SK-N-SH treated with all-trans-retinoic acid at 6 μM for 48 hours (cell line): ENCODE measurements at regions not wholly inside any gene's neighbourhood (a gene's known extent, or its start where the extent isn't known, plus 50 kb on each side); places are given as distances from the start of the nearest gene placed in this dataset.

Experiments
- ATAC-seq: fragments of 200-7000 bp; cut with Tn5 transposase; 3 replicates; pipeline ENCODE4 v1.9.1; 2020; ENCODE audit warnings: mild to moderate bottlenecking, moderate library complexity
- ARNTL ChIP-seq: fragments of 450-650 bp; formaldehyde crosslinking; IDR thresholded peaks from 2 replicates; pipeline ENCODE4 v1.5.0; 2020; ENCODE audit warnings: low read depth, mild to moderate bottlenecking, moderate library complexity, borderline replicate concordance
- BACH2 ChIP-seq: fragments of 250-450 bp; sonication (Bioruptor Pico); IDR thresholded peaks from 2 replicates; pipeline ENCODE4 v1.9.0; 2021; ENCODE audit warnings: mild to moderate bottlenecking, borderline replicate concordance
- CSDC2 ChIP-seq: fragments of 250-450 bp; sonication (Bioruptor Pico); IDR thresholded peaks from 2 replicates; pipeline ENCODE4 v1.5.0; 2020; ENCODE audit warnings: mild to moderate bottlenecking, moderate library complexity
- ESRRG ChIP-seq: fragments of 250-450 bp; sonication (Bioruptor Pico); IDR thresholded peaks from 2 replicates; pipeline ENCODE4 v1.6.1; 2021; ENCODE audit warnings: mild to moderate bottlenecking
- GLIS3 ChIP-seq: fragments of 250-450 bp; sonication (Bioruptor Pico); IDR thresholded peaks from 2 replicates; pipeline ENCODE4 v1.5.0; 2020; ENCODE audit warnings: mild to moderate bottlenecking, moderate library complexity
- ISL1 ChIP-seq: fragments of 250-450 bp; sonication (Bioruptor Pico); IDR thresholded peaks from 2 replicates; pipeline ENCODE4 v2.1.2; 2022; ENCODE audit warnings: mild to moderate bottlenecking, moderate library complexity
- OSR1 ChIP-seq: fragments of 250-450 bp; sonication (Bioruptor Pico); IDR thresholded peaks from 2 replicates; pipeline ENCODE4 v1.8.0; 2022; ENCODE audit warnings: moderate library complexity, mild to moderate bottlenecking, inconsistent platforms
- PPARA ChIP-seq: fragments of 250-450 bp; sonication (Bioruptor Pico); IDR thresholded peaks from 2 replicates; pipeline ENCODE4 v1.5.0; 2020; ENCODE audit warnings: mild to moderate bottlenecking, borderline replicate concordance
- RARB ChIP-seq: fragments of 250-450 bp; sonication (Bioruptor Pico); IDR thresholded peaks from 2 replicates; pipeline ENCODE4 v1.8.0; 2021; ENCODE audit warnings: mild to moderate bottlenecking, moderate library complexity
- SNAI2 ChIP-seq: fragments of 250-450 bp; sonication (Bioruptor Pico); IDR thresholded peaks from 2 replicates; pipeline ENCODE4 v1.5.0; 2020; ENCODE audit warnings: mild to moderate bottlenecking, moderate library complexity
- TCF4 ChIP-seq: fragments of 250-450 bp; sonication (Bioruptor Pico); IDR thresholded peaks from 2 replicates; pipeline ENCODE4 v1.8.0; 2021; ENCODE audit warnings: mild to moderate bottlenecking, moderate library complexity, borderline replicate concordance
- TOX ChIP-seq: fragments of 250-450 bp; sonication (Bioruptor Pico); IDR thresholded peaks from 2 replicates; pipeline ENCODE4 v1.8.0; 2021; ENCODE audit warnings: mild to moderate bottlenecking, moderate library complexity, borderline replicate concordance
- ZC3H10 ChIP-seq: fragments of 250-450 bp; sonication (Bioruptor Pico); IDR thresholded peaks from 2 replicates; pipeline ENCODE4 v1.5.1; 2021; ENCODE audit warnings: mild to moderate bottlenecking, moderate library complexity
- ZFP3 ChIP-seq: fragments of 250-450 bp; sonication (Bioruptor Pico); IDR thresholded peaks from 2 replicates; pipeline ENCODE4 v1.5.0; 2020; ENCODE audit warnings: mild to moderate bottlenecking, moderate library complexity
- ZFP30 ChIP-seq: fragments of 450-650 bp; formaldehyde crosslinking; IDR thresholded peaks from 2 replicates; pipeline ENCODE4 v1.5.0; 2022; ENCODE audit warnings: mild to moderate bottlenecking, moderate library complexity
- ZNF565 ChIP-seq: fragments of 450-650 bp; formaldehyde crosslinking; conservative IDR thresholded peaks from 2 replicates; pipeline ENCODE4 v1.5.0; 2020; ENCODE audit warnings: low read depth, mild to moderate bottlenecking, moderate library complexity
- ZNF70 ChIP-seq: fragments of 450-650 bp; formaldehyde crosslinking; IDR thresholded peaks from 2 replicates; pipeline ENCODE4 v1.5.0; 2020; ENCODE audit warnings: mild to moderate bottlenecking, moderate library complexity
- TF ChIP-seq, protein P1 (sequence below): fragments of 250-450 bp; sonication (Bioruptor Pico); IDR thresholded peaks from 2 replicates; pipeline ENCODE4 v1.5.1; 2021; ENCODE audit warnings: mild to moderate bottlenecking, moderate library complexity
- TF ChIP-seq, protein P2 (sequence below): fragments of 250-450 bp; sonication (Bioruptor Pico); IDR thresholded peaks from 2 replicates; pipeline ENCODE4 v1.8.0; 2020; ENCODE audit warnings: mild to moderate bottlenecking, moderate library complexity, borderline replicate concordance
- TF ChIP-seq, protein P3 (sequence below): fragments of 250-450 bp; sonication (Bioruptor Pico); IDR thresholded peaks from 2 replicates; pipeline ENCODE4 v1.8.0; 2021; ENCODE audit warnings: low read depth, mild to moderate bottlenecking, moderate library complexity, borderline replicate concordance
- TF ChIP-seq, protein P4 (sequence below): fragments of 250-450 bp; sonication (Bioruptor Pico); IDR thresholded peaks from 2 replicates; pipeline ENCODE4 v1.5.0; 2020; ENCODE audit warnings: mild to moderate bottlenecking, moderate library complexity
- TF ChIP-seq, protein P5 (sequence below): fragments of 250-450 bp; sonication (Bioruptor Pico); IDR thresholded peaks from 2 replicates; pipeline ENCODE4 v1.5.1; 2020; ENCODE audit warnings: low read depth, mild to moderate bottlenecking, moderate library complexity

DNA sequence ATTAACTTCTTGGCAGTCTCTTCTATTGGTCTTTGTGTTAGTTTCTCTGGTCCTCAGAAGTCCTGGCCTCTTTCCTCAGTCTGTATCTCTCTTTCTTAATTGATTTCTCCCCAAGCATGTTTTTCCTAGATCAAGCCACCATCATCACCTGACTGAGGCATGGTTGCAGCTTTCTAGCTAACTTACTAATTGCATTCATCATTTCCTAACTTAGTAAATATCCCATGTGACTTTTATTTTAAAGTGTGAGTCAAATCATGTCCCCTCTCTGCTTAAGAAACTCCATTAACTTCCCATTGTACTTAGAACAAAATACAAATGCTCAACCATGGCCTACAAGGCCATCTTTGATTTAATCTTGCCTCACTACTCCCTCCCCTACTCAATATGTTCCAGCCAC, 135.4 kb upstream of the FRMD4B start:
- TF ChIP-seq, protein P1, sequence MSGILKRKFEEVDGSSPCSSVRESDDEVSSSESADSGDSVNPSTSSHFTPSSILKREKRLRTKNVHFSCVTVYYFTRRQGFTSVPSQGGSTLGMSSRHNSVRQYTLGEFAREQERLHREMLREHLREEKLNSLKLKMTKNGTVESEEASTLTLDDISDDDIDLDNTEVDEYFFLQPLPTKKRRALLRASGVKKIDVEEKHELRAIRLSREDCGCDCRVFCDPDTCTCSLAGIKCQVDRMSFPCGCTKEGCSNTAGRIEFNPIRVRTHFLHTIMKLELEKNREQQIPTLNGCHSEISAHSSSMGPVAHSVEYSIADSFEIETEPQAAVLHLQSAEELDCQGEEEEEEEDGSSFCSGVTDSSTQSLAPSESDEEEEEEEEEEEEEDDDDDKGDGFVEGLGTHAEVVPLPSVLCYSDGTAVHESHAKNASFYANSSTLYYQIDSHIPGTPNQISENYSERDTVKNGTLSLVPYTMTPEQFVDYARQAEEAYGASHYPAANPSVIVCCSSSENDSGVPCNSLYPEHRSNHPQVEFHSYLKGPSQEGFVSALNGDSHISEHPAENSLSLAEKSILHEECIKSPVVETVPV = no peak
- TF ChIP-seq CSDC2 (CRISPR knock-in tag) (no peak), RARB (CRISPR knock-in tag) (no peak), PPARA (CRISPR knock-in tag) (no peak), ZC3H10 (no peak), GLIS3 (no peak), ZFP3 (no peak), ARNTL (CRISPR knock-in tag) (no peak), ZNF70 (CRISPR knock-in tag) (no peak), ZNF565 (CRISPR knock-in tag) (no peak), ZFP30 (CRISPR knock-in tag) (no peak), OSR1 (CRISPR knock-in tag) (no peak), ESRRG (CRISPR knock-in tag) (no peak), TOX (CRISPR knock-in tag) (no peak), SNAI2 (no peak), TCF4 (CRISPR knock-in tag) (no peak), ISL1 (no peak)
- TF ChIP-seq, protein P2, sequence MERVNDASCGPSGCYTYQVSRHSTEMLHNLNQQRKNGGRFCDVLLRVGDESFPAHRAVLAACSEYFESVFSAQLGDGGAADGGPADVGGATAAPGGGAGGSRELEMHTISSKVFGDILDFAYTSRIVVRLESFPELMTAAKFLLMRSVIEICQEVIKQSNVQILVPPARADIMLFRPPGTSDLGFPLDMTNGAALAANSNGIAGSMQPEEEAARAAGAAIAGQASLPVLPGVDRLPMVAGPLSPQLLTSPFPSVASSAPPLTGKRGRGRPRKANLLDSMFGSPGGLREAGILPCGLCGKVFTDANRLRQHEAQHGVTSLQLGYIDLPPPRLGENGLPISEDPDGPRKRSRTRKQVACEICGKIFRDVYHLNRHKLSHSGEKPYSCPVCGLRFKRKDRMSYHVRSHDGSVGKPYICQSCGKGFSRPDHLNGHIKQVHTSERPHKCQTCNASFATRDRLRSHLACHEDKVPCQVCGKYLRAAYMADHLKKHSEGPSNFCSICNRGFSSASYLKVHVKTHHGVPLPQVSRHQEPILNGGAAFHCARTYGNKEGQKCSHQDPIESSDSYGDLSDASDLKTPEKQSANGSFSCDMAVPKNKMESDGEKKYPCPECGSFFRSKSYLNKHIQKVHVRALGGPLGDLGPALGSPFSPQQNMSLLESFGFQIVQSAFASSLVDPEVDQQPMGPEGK = no peak
- TF ChIP-seq, protein P3, sequence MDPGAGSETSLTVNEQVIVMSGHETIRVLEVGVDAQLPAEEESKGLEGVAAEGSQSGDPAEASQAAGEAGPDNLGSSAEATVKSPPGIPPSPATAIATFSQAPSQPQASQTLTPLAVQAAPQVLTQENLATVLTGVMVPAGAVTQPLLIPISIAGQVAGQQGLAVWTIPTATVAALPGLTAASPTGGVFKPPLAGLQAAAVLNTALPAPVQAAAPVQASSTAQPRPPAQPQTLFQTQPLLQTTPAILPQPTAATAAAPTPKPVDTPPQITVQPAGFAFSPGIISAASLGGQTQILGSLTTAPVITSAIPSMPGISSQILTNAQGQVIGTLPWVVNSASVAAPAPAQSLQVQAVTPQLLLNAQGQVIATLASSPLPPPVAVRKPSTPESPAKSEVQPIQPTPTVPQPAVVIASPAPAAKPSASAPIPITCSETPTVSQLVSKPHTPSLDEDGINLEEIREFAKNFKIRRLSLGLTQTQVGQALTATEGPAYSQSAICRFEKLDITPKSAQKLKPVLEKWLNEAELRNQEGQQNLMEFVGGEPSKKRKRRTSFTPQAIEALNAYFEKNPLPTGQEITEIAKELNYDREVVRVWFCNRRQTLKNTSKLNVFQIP (CRISPR knock-in tag) = no peak
- TF ChIP-seq, protein P4, sequence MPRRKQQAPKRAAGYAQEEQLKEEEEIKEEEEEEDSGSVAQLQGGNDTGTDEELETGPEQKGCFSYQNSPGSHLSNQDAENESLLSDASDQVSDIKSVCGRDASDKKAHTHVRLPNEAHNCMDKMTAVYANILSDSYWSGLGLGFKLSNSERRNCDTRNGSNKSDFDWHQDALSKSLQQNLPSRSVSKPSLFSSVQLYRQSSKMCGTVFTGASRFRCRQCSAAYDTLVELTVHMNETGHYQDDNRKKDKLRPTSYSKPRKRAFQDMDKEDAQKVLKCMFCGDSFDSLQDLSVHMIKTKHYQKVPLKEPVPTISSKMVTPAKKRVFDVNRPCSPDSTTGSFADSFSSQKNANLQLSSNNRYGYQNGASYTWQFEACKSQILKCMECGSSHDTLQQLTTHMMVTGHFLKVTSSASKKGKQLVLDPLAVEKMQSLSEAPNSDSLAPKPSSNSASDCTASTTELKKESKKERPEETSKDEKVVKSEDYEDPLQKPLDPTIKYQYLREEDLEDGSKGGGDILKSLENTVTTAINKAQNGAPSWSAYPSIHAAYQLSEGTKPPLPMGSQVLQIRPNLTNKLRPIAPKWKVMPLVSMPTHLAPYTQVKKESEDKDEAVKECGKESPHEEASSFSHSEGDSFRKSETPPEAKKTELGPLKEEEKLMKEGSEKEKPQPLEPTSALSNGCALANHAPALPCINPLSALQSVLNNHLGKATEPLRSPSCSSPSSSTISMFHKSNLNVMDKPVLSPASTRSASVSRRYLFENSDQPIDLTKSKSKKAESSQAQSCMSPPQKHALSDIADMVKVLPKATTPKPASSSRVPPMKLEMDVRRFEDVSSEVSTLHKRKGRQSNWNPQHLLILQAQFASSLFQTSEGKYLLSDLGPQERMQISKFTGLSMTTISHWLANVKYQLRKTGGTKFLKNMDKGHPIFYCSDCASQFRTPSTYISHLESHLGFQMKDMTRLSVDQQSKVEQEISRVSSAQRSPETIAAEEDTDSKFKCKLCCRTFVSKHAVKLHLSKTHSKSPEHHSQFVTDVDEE (CRISPR knock-in tag) = no peak
- no peak for ATAC-seq

DNA sequence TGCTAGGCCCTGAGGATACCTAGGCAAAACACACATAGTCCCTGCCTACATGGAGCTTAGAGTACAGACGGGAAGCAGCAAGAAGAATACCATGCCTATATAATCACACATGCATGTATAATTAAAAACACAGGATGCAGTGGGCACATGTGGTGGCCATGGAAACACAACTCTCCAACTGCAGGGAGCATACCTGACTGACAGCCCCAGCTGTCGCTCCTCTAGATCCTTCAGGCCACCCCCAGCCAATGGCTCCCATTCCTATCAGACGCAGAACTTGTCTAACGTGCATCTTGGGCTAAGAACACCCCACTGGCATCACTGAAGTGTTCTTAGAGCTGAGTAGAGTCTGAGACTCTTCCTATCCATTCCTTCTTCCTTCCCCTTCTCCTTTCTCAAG, 125.5 kb upstream of the FRMD4B start:
- TF ChIP-seq ZNF70 (CRISPR knock-in tag) (no peak), GLIS3 (no peak), BACH2 (CRISPR knock-in tag) (no peak), ZC3H10 (no peak), ZFP3 (no peak), TCF4 (CRISPR knock-in tag) (no peak)
- TF ChIP-seq, protein P1 = no peak
- no peak for ATAC-seq

DNA sequence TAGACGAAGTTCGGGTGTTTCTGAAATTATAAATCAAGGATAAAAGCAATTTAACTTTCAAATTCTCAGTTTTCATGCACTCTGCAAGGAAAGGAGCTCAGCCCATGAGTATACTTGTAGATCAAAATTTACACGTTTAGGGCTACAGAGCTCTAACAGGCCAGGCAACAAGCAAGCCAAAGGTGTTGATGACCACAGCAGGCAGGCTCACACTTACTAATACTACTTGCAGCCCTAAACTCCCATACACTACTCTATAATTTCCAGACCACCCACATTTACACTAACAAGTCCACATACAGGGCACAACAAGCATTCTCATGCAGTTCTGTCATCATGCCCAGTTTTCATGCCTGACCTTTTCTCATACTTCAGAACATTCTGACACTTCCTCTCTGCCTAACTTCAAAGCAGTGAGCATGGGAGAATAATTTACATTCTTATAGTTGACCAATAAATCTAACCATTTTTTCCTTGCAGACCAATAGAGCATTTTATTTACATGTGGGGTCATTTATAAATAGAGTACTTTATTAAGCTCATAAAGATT, 124.7 kb upstream of the FRMD4B start:
- no peak for ATAC-seq
- TF ChIP-seq, protein P5, sequence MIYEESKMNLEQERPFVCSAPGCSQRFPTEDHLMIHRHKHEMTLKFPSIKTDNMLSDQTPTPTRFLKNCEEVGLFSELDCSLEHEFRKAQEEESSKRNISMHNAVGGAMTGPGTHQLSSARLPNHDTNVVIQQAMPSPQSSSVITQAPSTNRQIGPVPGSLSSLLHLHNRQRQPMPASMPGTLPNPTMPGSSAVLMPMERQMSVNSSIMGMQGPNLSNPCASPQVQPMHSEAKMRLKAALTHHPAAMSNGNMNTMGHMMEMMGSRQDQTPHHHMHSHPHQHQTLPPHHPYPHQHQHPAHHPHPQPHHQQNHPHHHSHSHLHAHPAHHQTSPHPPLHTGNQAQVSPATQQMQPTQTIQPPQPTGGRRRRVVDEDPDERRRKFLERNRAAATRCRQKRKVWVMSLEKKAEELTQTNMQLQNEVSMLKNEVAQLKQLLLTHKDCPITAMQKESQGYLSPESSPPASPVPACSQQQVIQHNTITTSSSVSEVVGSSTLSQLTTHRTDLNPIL (CRISPR knock-in tag) = no peak
- TF ChIP-seq TOX (CRISPR knock-in tag) (no peak), OSR1 (CRISPR knock-in tag) (no peak), TCF4 (CRISPR knock-in tag) (no peak), ARNTL (CRISPR knock-in tag) (no peak), CSDC2 (CRISPR knock-in tag) (no peak)
- TF ChIP-seq, protein P2 = no peak
